Nephron (organoid): ENCODE measurements at regions not wholly inside any gene's neighbourhood (a gene's known extent, or its start where the extent isn't known, plus 50 kb on each side); places are given as distances from the start of the nearest gene placed in this dataset.

ENCODE experiments used
- H3K27ac Mint-ChIP-seq, 3 experiments: 2 replicates each; pipeline ENCODE4 v1.8.0; 2020; ENCODE audit warnings: mixed read lengths in 3 of 3, mild to moderate bottlenecking in 2 of 3, moderate library complexity in 1 of 3
- H3K27me3 Mint-ChIP-seq: 2 replicates; pipeline ENCODE4 v1.8.0; 2021; ENCODE audit warnings: low read depth, mild to moderate bottlenecking, moderate library complexity, mixed read lengths
- H3K36me3 Mint-ChIP-seq: 2 replicates; pipeline ENCODE4 v1.8.0; 2020; ENCODE audit warnings: low read depth, mixed read lengths
- H3K4me1 Mint-ChIP-seq: 2 replicates; pipeline ENCODE4 v1.8.0; 2020; ENCODE audit warnings: mixed read lengths
- H3K4me3 Mint-ChIP-seq, 3 experiments: 2 replicates each; pipeline ENCODE4 v1.8.0; 2020; ENCODE audit warnings: mild to moderate bottlenecking in 3 of 3, mixed read lengths in 3 of 3, moderate library complexity in 2 of 3
- H3K9me3 Mint-ChIP-seq: 2 replicates; pipeline ENCODE4 v1.8.0; 2020; ENCODE audit warnings: mixed read lengths
- TF ChIP-seq, protein P1 (sequence below), 3 experiments: fragments of 200-600 bp; sonication (generic); IDR thresholded peaks; one replicate each; pipeline ENCODE4 v1.5.0; 2021; ENCODE audit warnings: antibody characterized with exemption in 3 of 3; ENCODE audit not compliant: unreplicated experiment in 3 of 3

DNA sequence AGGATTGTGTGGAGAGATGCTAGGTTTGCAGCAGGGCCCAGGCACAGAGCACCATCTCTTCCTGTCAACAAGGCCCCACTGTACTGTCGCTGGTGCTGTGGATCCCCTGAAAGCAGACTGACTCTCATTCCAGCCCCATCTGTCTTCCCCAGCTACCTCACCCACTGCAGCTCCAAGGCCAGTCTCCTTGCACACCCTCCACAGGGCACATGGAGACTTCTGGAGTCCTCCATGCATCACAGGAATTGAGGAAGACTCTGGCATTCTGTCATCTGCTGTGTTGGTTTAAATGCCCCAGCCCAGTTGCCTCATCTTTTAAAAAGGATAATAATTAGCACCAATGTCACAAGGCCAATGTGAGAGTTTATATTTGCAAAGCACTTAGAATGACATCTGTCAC is 301.2 kb downstream of the RPLP1 start:
- no peak overlapping the region for H3K27ac Mint-ChIP-seq
- H3K36me3 Mint-ChIP-seq = peaks cover 6% of the 10 kb centered on the region
- TF ChIP-seq, protein P1, sequence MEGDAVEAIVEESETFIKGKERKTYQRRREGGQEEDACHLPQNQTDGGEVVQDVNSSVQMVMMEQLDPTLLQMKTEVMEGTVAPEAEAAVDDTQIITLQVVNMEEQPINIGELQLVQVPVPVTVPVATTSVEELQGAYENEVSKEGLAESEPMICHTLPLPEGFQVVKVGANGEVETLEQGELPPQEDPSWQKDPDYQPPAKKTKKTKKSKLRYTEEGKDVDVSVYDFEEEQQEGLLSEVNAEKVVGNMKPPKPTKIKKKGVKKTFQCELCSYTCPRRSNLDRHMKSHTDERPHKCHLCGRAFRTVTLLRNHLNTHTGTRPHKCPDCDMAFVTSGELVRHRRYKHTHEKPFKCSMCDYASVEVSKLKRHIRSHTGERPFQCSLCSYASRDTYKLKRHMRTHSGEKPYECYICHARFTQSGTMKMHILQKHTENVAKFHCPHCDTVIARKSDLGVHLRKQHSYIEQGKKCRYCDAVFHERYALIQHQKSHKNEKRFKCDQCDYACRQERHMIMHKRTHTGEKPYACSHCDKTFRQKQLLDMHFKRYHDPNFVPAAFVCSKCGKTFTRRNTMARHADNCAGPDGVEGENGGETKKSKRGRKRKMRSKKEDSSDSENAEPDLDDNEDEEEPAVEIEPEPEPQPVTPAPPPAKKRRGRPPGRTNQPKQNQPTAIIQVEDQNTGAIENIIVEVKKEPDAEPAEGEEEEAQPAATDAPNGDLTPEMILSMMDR (IDR thresholded peaks at IDR 0.05; ENCODE audit: unreplicated experiment in 3 of 3) = no peak
- H3K4me3 Mint-ChIP-seq = no peak overlapping the region
- H3K27me3 Mint-ChIP-seq = peaks cover 59% of the 10 kb centered on the region
- peaks cover 25% of the 10 kb centered on the region for H3K4me1 Mint-ChIP-seq
- H3K9me3 Mint-ChIP-seq = peaks cover 12% of the 10 kb centered on the region

DNA sequence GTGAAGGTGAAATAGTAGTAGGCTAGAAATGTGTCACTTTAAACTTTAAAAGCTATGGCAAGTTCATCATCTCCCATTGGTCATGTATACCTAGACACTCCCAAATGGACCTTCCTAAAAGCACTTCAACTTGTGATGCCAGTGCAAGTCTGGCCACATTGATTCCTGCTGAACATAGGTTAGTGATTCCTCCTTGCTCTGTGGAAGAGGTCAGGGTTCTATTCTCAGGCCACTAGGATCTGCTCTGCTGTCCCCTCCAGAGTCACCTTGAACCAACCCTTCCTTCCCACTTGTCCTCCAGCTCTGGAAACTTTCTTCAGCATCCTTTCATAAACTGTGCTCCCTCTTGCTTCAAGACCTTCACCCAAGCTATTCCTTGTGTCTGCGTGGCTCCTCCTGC is 301.7 kb downstream of the RPLP1 start:
- Mint-ChIP-seq H3K4me3 (no peak overlapping the region), H3K27ac (no peak overlapping the region), H3K36me3 (peaks cover 6% of the 10 kb centered on the region), H3K9me3 (peaks cover 12% of the 10 kb centered on the region), H3K4me1 (peaks cover 23% of the 10 kb centered on the region), H3K27me3 (peaks cover 59% of the 10 kb centered on the region)
- TF ChIP-seq, protein P1 (IDR thresholded peaks at IDR 0.05; ENCODE audit: unreplicated experiment in 3 of 3) = no peak

DNA sequence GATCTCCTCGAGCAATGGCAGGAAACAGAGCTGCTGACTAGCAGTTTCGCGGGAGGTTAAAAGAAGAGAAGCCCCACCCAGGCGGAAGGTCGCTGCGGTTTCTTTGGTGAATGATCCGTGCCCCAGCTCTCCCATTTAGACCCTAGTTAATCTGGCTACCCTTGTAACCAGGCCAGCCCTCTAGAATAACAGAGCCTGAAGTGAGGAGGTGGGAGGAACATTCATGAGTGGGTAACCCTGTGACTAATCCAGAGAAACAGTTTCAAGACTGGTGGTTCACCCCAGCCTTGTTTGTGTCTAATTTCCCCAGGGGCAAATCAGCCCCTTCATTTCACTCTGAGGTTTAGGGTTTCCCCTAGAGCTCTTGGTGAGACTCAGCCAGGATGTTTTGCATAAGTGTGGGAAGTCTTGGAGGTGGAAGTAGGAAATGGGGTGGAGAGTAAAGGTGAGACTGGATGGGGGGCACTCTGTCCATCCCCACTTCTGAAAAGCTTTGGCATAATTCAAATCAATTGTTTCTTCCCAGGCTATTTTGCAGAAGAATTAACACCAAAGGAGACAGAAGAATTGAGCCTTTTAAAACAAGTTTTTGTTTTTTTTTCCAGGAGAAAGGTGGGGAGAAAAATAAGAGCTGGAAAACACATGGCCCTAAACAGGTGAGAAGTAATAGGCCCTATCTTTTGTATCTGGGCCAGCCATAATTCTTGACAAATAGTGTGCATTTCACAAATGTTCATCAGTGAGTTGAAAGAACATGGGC is 303.1 kb downstream of the RPLP1 start:
- Mint-ChIP-seq H3K36me3 (peaks cover 6% of the 10 kb centered on the region), H3K27ac (no peak overlapping the region), H3K9me3 (peaks cover 12% of the 10 kb centered on the region), H3K27me3 (peaks cover 62% of the 10 kb centered on the region), H3K4me3 (no peak overlapping the region), H3K4me1 (peaks cover 21% of the 10 kb centered on the region)
- TF ChIP-seq, protein P1 (IDR thresholded peaks at IDR 0.05; ENCODE audit: unreplicated experiment in 3 of 3) = no peak

DNA sequence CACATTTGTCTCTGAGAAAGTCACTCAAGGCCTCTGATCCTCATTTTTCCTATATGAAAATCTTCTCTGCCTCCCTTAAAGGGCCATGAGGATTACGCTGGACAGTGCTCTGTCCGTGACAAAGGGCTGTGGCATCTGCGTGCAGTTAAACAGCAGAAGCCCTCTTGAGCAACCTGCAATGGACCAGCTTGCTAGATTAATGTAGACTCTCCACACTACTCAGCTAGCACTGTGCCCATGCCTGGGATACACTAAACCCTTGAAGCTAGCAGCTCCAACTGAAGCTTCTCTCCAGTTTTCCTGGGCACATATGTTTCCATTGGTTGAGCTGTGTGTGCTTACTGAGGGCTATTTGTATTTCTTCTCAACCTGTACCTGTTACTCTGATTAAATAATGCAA is 303.8 kb downstream of the RPLP1 start:
- TF ChIP-seq, protein P1 (IDR thresholded peaks at IDR 0.05; ENCODE audit: unreplicated experiment in 3 of 3) = no peak
- Mint-ChIP-seq H3K4me3 (no peak overlapping the region), H3K27ac (no peak overlapping the region), H3K9me3 (peaks cover 12% of the 10 kb centered on the region), H3K4me1 (peaks cover 14% of the 10 kb centered on the region), H3K36me3 (peaks cover 6% of the 10 kb centered on the region), H3K27me3 (peaks cover 61% of the 10 kb centered on the region)

DNA sequence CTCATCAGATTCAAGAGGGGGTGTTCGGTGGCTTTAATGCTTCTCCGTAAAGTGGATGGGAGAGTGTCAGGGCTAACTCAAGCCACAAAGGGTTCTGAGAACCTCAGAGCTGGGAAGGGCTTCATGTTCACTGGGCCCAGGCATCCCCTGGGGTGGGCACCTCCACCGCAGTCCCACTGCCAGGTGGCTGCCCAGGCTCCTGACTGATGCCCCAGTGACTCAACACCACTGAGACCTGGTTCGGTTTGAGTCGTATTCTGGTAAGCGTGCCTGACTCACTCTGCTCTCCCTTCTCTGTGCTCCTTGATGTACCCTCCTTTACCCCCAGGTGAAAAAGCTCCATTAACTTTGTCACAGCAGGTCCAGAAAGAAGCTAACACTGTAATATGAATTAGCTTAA is 304.6 kb downstream of the RPLP1 start:
- Mint-ChIP-seq H3K9me3 (peaks cover 12% of the 10 kb centered on the region), H3K27me3 (peaks cover 60% of the 10 kb centered on the region), H3K27ac (no peak overlapping the region), H3K4me1 (peaks cover 7% of the 10 kb centered on the region), H3K36me3 (peaks cover 6% of the 10 kb centered on the region), H3K4me3 (no peak overlapping the region)
- TF ChIP-seq, protein P1 (IDR thresholded peaks at IDR 0.05; ENCODE audit: unreplicated experiment in 3 of 3) = no peak

DNA sequence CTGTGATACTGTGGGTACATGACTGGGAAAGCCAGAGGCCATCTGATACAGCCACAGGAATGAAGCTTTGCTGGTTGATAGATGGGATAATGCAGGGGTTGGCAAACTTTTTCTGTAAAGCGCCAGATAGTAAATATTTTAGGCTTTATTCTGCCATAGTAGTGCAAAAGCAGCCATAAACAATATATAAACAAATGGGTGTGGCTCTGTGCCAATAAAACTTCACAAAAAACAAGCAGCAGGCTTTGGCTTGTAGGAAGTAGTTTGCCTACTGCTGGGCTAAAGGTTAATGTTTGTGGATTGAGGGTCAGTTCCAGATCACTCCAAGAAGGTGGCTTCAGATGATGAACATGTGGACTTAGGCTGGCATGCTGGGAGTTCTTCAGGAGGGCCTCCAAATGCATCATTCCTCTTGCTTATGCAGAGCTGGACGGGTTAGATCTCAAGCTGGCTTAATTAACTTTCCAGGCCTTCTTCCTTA is 305.7 kb downstream of the RPLP1 start:
- Mint-ChIP-seq H3K9me3 (peaks cover 5% of the 10 kb centered on the region), H3K27ac (no peak overlapping the region), H3K36me3 (no peaks in the 10 kb centered on the region), H3K4me3 (no peak overlapping the region), H3K4me1 (peaks cover 7% of the 10 kb centered on the region), H3K27me3 (peaks cover 63% of the 10 kb centered on the region)
- TF ChIP-seq, protein P1 (IDR thresholded peaks at IDR 0.05; ENCODE audit: unreplicated experiment in 3 of 3) = no peak
